ENCODE measurements at regions not wholly inside any gene's neighbourhood (a gene's known extent, or its start where the extent isn't known, plus 50 kb on each side); places are given as distances from the start of the nearest gene placed in this dataset.

GRCh38 chr5:39505363-39505762, 80.6 kb upstream of the DAB2 start:
- H3K4me3 ChIP-seq (replicated peaks in 1 of 2; ENCODE audit: low read depth in 2 of 2, low read length in 2 of 2) = no peak overlapping the region
- TF ChIP-seq CTCF (IDR thresholded peaks at IDR 0.05; ENCODE audit: low read depth, low read length) = no peak
- DNase-seq (ENCODE audit: low read depth in 2 of 2) = peak; percentile 16 to 30

- TF ChIP-seq CTCF (IDR thresholded peaks at IDR 0.05; ENCODE audit: low read depth, low read length) = no peak
- no peak overlapping the region for H3K4me3 ChIP-seq (replicated peaks in 1 of 2; ENCODE audit: low read depth in 2 of 2, low read length in 2 of 2)
These were observed 78.4 kb upstream of the DAB2 start for GRCh38 chr5:39503155-39503554.

GRCh38 chr5:39502704-39503103, 77.9 kb upstream of the DAB2 start:
- no peak overlapping the region for H3K4me3 ChIP-seq (replicated peaks in 1 of 2; ENCODE audit: low read depth in 2 of 2, low read length in 2 of 2)
- no peak for DNase-seq (ENCODE audit: low read depth in 2 of 2)
- no peak for TF ChIP-seq CTCF (IDR thresholded peaks at IDR 0.05; ENCODE audit: low read depth, low read length)

More at GRCh38 chr5:39503155-39503554, 78.4 kb upstream of the DAB2 start:
- peak; percentile 81 to 86 for DNase-seq (ENCODE audit: low read depth in 2 of 2)

GRCh38 chr5:39501397-39501796, 76.6 kb upstream of the DAB2 start:
- no peak overlapping the region for H3K4me3 ChIP-seq (replicated peaks in 1 of 2; ENCODE audit: low read depth in 2 of 2, low read length in 2 of 2)
- peak; percentile 87 to 88 for DNase-seq (ENCODE audit: low read depth in 2 of 2)
- no peak for TF ChIP-seq CTCF (IDR thresholded peaks at IDR 0.05; ENCODE audit: low read depth, low read length)

- no peak for TF ChIP-seq CTCF (IDR thresholded peaks at IDR 0.05; ENCODE audit: low read depth, low read length)
- H3K4me3 ChIP-seq (replicated peaks in 1 of 2; ENCODE audit: low read depth in 2 of 2, low read length in 2 of 2) = no peak overlapping the region
These were observed 75.9 kb upstream of the DAB2 start for GRCh38 chr5:39500551-39501175.

GRCh38 chr5:39498278-39498952, 73.6 kb upstream of the DAB2 start:
- DNase-seq (ENCODE audit: low read depth in 2 of 2) = peak; percentile 58 to 62
- no peak for TF ChIP-seq CTCF (IDR thresholded peaks at IDR 0.05; ENCODE audit: low read depth, low read length)

More at GRCh38 chr5:39500551-39501175, 75.9 kb upstream of the DAB2 start:
- peak in 1 of 2 donors; percentile 18 for DNase-seq (ENCODE audit: low read depth in 2 of 2)

More at GRCh38 chr5:39498278-39498952, 73.6 kb upstream of the DAB2 start:
- no peak overlapping the region for H3K4me3 ChIP-seq (replicated peaks in 1 of 2; ENCODE audit: low read depth in 2 of 2, low read length in 2 of 2)
